SK-N-SH (cell line): ENCODE measurements at regions not wholly inside any gene's neighbourhood (a gene's known extent, or its start where the extent isn't known, plus 50 kb on each side); places are given as distances from the start of the nearest gene placed in this dataset.

Source experiments
- CTCF ChIA-PET: fragments of 300-600, 350-600 bp; formaldehyde crosslinking; extraction: SDS; loops from one replicate; lab custom pipeline; 2021; lab: Yijun Ruan, JAX
- POLR2A ChIA-PET: fragments of 350-600 bp; sonication (Branson Sonifier 250); formaldehyde crosslinking; extraction: SDS; loops from one replicate; lab custom pipeline; 2020; ENCODE audit warnings: antibody characterized with exemption, inconsistent platforms; lab: Yijun Ruan, JAX
- DNase-seq: peaks from one replicate; pipeline ENCODE4 v3.0.0; 2012
- H2AFZ ChIP-seq: fragments of 200-600 bp; sonication (generic); 2 replicates; pipeline ENCODE4 v1.8.1; 2016; ENCODE audit warnings: antibody characterized with exemption, mild to moderate bottlenecking, low read depth
- H3F3A ChIP-seq: fragments of 200-600 bp; sonication (generic); replicated peaks from 2 replicates; pipeline ENCODE3; 2016; ENCODE audit warnings: antibody characterized with exemption, mild to moderate bottlenecking; ENCODE audit not compliant: insufficient read depth
- H3K27ac ChIP-seq, 2 experiments: fragments of 200-500 bp in 1 of 2; fragments of 200-600 bp in 1 of 2; sonication (Bioruptor generic) in 1 of 2; sonication (generic), shearing (Covaris generic) in 1 of 2; 2 replicates each; pipeline versions ENCODE4 v1.5.1 to v1.6.1; 2014 to 2016; ENCODE audit warnings: low read depth in 2 of 2, inconsistent platforms in 1 of 2, low read length in 1 of 2, mild to moderate bottlenecking in 1 of 2, mixed read lengths in 1 of 2
- H3K27me3 ChIP-seq: fragments of 200-600 bp; sonication (generic), shearing (Covaris generic); 2 replicates; pipeline ENCODE4 v1.6.1; 2016; ENCODE audit warnings: mixed run types; ENCODE audit not compliant: insufficient read depth
- H3K36me3 ChIP-seq, 2 experiments: fragments of 200-500 bp in 1 of 2; fragments of 200-600 bp in 1 of 2; sonication (Bioruptor generic) in 1 of 2; sonication (generic) in 1 of 2; replicated peaks in 1 of 2; 2 replicates each; pipeline versions ENCODE3 to v1.5.1; 2014 to 2016; ENCODE audit warnings: low read length in 1 of 2, mild to moderate bottlenecking in 1 of 2; ENCODE audit not compliant: insufficient read depth in 2 of 2, control insufficient read depth in 1 of 2
- H3K4me1 ChIP-seq, 2 experiments: fragments of 200-500 bp in 1 of 2; fragments of 200-600 bp in 1 of 2; sonication (Bioruptor generic) in 1 of 2; sonication (generic), shearing (Covaris generic) in 1 of 2; 2 replicates each; pipeline versions ENCODE4 v1.5.1 to v1.6.1; 2014 to 2016; ENCODE audit warnings: low read depth in 1 of 2, low read length in 1 of 2, mixed run types in 1 of 2; ENCODE audit not compliant: insufficient read depth in 2 of 2, control insufficient read depth in 1 of 2
- H3K4me2 ChIP-seq: fragments of 200-600 bp; sonication (generic), shearing (Covaris generic); 2 replicates; pipeline ENCODE4 v1.6.1; 2017; ENCODE audit warnings: mixed run types
- H3K4me3 ChIP-seq, 2 experiments: fragments of 200-500 bp in 1 of 2; fragments of 200-600 bp in 1 of 2; sonication (Bioruptor generic) in 1 of 2; sonication (generic), shearing (Covaris generic) in 1 of 2; 2 replicates each; pipeline versions ENCODE4 v1.5.1 to v1.8.1; 2014 to 2016; ENCODE audit warnings: low read depth in 2 of 2, inconsistent platforms in 1 of 2, low read length in 1 of 2, mild to moderate bottlenecking in 1 of 2, mixed read lengths in 1 of 2, moderate library complexity in 1 of 2
- H3K79me2 ChIP-seq: fragments of 200-600 bp; sonication (generic); 2 replicates; pipeline ENCODE4 v1.8.1; 2017; ENCODE audit warnings: mild to moderate bottlenecking; ENCODE audit not compliant: insufficient read depth
- H3K9ac ChIP-seq: fragments of 200-600 bp; sonication (generic); 2 replicates; pipeline ENCODE4 v1.6.1; 2017; ENCODE audit warnings: mixed run types
- H3K9me2 ChIP-seq: fragments of 200-600 bp; sonication (generic); 2 replicates; pipeline ENCODE4 v1.6.1; 2017; ENCODE audit warnings: mixed run types
- H3K9me3 ChIP-seq: fragments of 200-600 bp; sonication (generic); 2 replicates; pipeline ENCODE4 v1.6.1; 2017; ENCODE audit warnings: mixed run types, mild to moderate bottlenecking, moderate library complexity
- H4K20me1 ChIP-seq: fragments of 200-600 bp; sonication (generic); 2 replicates; pipeline ENCODE4 v1.6.1; 2017; ENCODE audit warnings: mild to moderate bottlenecking, mixed run types; ENCODE audit not compliant: insufficient read depth
- EP300 ChIP-seq, 2 experiments: IDR thresholded peaks; 2 replicates each; pipeline versions ENCODE4 v1.4.0 to v1.6.1; 2012; ENCODE audit warnings: borderline replicate concordance in 1 of 2, low read depth in 1 of 2, low read length in 1 of 2
- FOXJ3 ChIP-seq: sonication (generic); formaldehyde crosslinking; IDR thresholded peaks from 2 replicates; pipeline ENCODE4 v1.5.1; 2020; ENCODE audit warnings: mild to moderate bottlenecking, missing genetic modification reagents
- MEF2A ChIP-seq: IDR thresholded peaks from 2 replicates; pipeline ENCODE4 v1.4.0; 2012; ENCODE audit warnings: low read depth, borderline replicate concordance
- NFIC ChIP-seq: IDR thresholded peaks from 2 replicates; pipeline ENCODE4 v1.4.0; 2012; ENCODE audit warnings: borderline replicate concordance
- POLR2AphosphoS5 ChIP-seq: IDR thresholded peaks from 2 replicates; pipeline ENCODE4 v1.6.1; 2012; ENCODE audit warnings: low read depth, low read length
- REST ChIP-seq: IDR thresholded peaks from 2 replicates; pipeline ENCODE4 v1.6.1; 2012; ENCODE audit warnings: mild to moderate bottlenecking, low read depth, low read length, moderate library complexity
- SIN3A ChIP-seq: IDR thresholded peaks from 2 replicates; pipeline ENCODE4 v1.6.1; 2012; ENCODE audit warnings: low read depth, mild to moderate bottlenecking, low read length, moderate library complexity, borderline replicate concordance
- TEAD4 ChIP-seq: IDR thresholded peaks from 2 replicates; pipeline ENCODE4 v1.4.0; 2012; ENCODE audit warnings: mild to moderate bottlenecking, borderline replicate concordance; ENCODE audit not compliant: insufficient read depth
- USF2 ChIP-seq: fragments of 150-350 bp; IDR thresholded peaks from 2 replicates; pipeline ENCODE4 v1.6.1; 2017; ENCODE audit warnings: antibody characterized with exemption, low read length, low read depth, borderline replicate concordance
- WGBS: methylation state at CpG from one replicate; pipeline ENCODE4 v1.1.6; 2017; ENCODE audit warnings: low lambda C conversion rate; 5-methylcytosine and 5-hydroxymethylcytosine counted together
- TF ChIP-seq, protein P1 (sequence below): fragments of 200-600 bp; sonication (generic); IDR thresholded peaks from 2 replicates; pipeline ENCODE4 v1.6.1; 2017; ENCODE audit warnings: antibody characterized with exemption, mild to moderate bottlenecking, moderate library complexity
- TF ChIP-seq, protein P2 (sequence below): IDR thresholded peaks from 2 replicates; pipeline ENCODE4 v1.4.0; 2012; ENCODE audit warnings: low read depth, borderline replicate concordance

DNA sequence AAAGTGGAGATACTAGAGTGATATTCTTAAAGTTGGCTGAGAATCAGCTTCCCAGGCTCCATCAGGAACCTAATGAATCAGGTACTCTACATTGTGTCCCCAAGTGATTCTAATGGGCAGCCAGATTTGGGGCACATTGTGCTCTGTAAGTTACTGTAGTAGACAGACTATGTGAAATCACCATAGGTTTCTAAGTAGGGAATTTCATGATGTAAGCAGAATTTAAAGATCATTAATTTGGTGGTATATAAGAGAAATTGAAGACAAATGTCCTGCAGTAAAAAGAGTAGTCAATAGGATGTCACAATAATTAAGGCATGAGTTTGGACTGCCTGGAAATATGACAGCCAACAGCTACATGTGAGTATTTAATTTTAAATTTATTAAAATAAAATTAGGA lies 602.4 kb upstream of the ACVR2A start:
- H3K9ac ChIP-seq = no peak overlapping the region
- no peak overlapping the region for H3K4me2 ChIP-seq
- no peak for DNase-seq
- no peaks in the 10 kb centered on the region for H3K9me2 ChIP-seq
- no peak for TF ChIP-seq REST
- TF ChIP-seq FOXJ3 (CRISPR knock-in tag) = no peak
- no peak overlapping the region for H3K4me3 ChIP-seq
- ChIA-PET CTCF (no interaction called here), POLR2A (no interaction called here)
- no peak overlapping the region for H3K27ac ChIP-seq
- no peaks in the 10 kb centered on the region for H3K27me3 ChIP-seq
- H3K4me1 ChIP-seq = no peaks in the 10 kb centered on the region
- H2AFZ ChIP-seq = no peak overlapping the region
- H3K9me3 ChIP-seq = no peaks in the 10 kb centered on the region
- no peaks in the 10 kb centered on the region for H3K36me3 ChIP-seq
- no peaks in the 10 kb centered on the region for H3K79me2 ChIP-seq
- H3F3A ChIP-seq = no peaks in the 10 kb centered on the region
- no peaks in the 10 kb centered on the region for H4K20me1 ChIP-seq

GRCh38 chr2:147236601-147237000 lies 608.2 kb upstream of the ACVR2A start:
- no peak overlapping the region for H3K4me3 ChIP-seq
- no peak overlapping the region for H3K9ac ChIP-seq
- H3F3A ChIP-seq = no peaks in the 10 kb centered on the region
- H4K20me1 ChIP-seq = no peaks in the 10 kb centered on the region
- H3K9me2 ChIP-seq = no peaks in the 10 kb centered on the region
- H2AFZ ChIP-seq = no peak overlapping the region
- H3K27ac ChIP-seq = no peak overlapping the region
- no peak for DNase-seq
- H3K27me3 ChIP-seq = no peaks in the 10 kb centered on the region
- no peaks in the 10 kb centered on the region for H3K4me1 ChIP-seq
- no peaks in the 10 kb centered on the region for H3K9me3 ChIP-seq
- H3K79me2 ChIP-seq = no peaks in the 10 kb centered on the region
- TF ChIP-seq TEAD4 = no peak
- no peak for TF ChIP-seq SIN3A
- no peak for TF ChIP-seq MEF2A
- no peak for TF ChIP-seq FOXJ3 (CRISPR knock-in tag)
- no peak for TF ChIP-seq USF2
- no peak for TF ChIP-seq EP300 (IDR thresholded peaks at IDR 0.05; ENCODE audit: borderline replicate concordance in 1 of 2, low read depth in 1 of 2, low read length in 1 of 2)
- TF ChIP-seq, protein P1, sequence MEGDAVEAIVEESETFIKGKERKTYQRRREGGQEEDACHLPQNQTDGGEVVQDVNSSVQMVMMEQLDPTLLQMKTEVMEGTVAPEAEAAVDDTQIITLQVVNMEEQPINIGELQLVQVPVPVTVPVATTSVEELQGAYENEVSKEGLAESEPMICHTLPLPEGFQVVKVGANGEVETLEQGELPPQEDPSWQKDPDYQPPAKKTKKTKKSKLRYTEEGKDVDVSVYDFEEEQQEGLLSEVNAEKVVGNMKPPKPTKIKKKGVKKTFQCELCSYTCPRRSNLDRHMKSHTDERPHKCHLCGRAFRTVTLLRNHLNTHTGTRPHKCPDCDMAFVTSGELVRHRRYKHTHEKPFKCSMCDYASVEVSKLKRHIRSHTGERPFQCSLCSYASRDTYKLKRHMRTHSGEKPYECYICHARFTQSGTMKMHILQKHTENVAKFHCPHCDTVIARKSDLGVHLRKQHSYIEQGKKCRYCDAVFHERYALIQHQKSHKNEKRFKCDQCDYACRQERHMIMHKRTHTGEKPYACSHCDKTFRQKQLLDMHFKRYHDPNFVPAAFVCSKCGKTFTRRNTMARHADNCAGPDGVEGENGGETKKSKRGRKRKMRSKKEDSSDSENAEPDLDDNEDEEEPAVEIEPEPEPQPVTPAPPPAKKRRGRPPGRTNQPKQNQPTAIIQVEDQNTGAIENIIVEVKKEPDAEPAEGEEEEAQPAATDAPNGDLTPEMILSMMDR = no peak
- no peak for TF ChIP-seq POLR2AphosphoS5
- no peak for TF ChIP-seq NFIC
- TF ChIP-seq, protein P2, sequence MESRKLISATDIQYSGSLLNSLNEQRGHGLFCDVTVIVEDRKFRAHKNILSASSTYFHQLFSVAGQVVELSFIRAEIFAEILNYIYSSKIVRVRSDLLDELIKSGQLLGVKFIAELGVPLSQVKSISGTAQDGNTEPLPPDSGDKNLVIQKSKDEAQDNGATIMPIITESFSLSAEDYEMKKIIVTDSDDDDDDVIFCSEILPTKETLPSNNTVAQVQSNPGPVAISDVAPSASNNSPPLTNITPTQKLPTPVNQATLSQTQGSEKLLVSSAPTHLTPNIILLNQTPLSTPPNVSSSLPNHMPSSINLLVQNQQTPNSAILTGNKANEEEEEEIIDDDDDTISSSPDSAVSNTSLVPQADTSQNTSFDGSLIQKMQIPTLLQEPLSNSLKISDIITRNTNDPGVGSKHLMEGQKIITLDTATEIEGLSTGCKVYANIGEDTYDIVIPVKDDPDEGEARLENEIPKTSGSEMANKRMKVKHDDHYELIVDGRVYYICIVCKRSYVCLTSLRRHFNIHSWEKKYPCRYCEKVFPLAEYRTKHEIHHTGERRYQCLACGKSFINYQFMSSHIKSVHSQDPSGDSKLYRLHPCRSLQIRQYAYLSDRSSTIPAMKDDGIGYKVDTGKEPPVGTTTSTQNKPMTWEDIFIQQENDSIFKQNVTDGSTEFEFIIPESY = no peak
- no peaks in the 10 kb centered on the region for H3K36me3 ChIP-seq
- POLR2A ChIA-PET = no interaction called here
- 1% methylated on average over 2 of the region's 2 CpGs for whole genome bisulfite sequencing
- CTCF ChIA-PET = no interaction called here
- no peak overlapping the region for H3K4me2 ChIP-seq
